ENCODE measurements at regions not wholly inside any gene's neighbourhood (a gene's known extent, or its start where the extent isn't known, plus 50 kb on each side); places are given as distances from the start of the nearest gene placed in this dataset.

GRCh38 chr6:138571585-138572166 is 72.4 kb upstream of the NHSL1 start (continued):
- 0 out of 2 replicates have a peak, but pooled peaks have one; percentile 5 for TF ChIP-seq PAXIP1 (CRISPR knock-in tag; conservative IDR thresholded peaks at IDR 0.05)
- no peak for TF ChIP-seq LCORL (IDR thresholded peaks at IDR 0.05)
- TF ChIP-seq LCORL (CRISPR knock-in tag; IDR thresholded peaks at IDR 0.05): peak; percentile 1; the same call in 1 of the 2 replicates
- 0 out of 2 replicates have a peak, but pooled peaks have one; percentile 25 for TF ChIP-seq TGIF2 (CRISPR knock-in tag; IDR thresholded peaks at IDR 0.05)
- 0 out of 2 replicates have a peak, but pooled peaks have one; percentile 1 for TF ChIP-seq SNAPC4 (CRISPR knock-in tag; IDR thresholded peaks at IDR 0.05)
- TF ChIP-seq ZNF296 (CRISPR knock-in tag; conservative IDR thresholded peaks at IDR 0.05): no peak
